CD4-positive, CD25-positive, alpha-beta regulatory T cell (primary cell): ENCODE measurements at regions not wholly inside any gene's neighbourhood (a gene's known extent, or its start where the extent isn't known, plus 50 kb on each side); places are given as distances from the start of the nearest gene placed in this dataset.

ENCODE experiments used
- ATAC-seq, 2 donors: fragments of 150-1000 bp; cut with Tn5 transposase; one replicate each; pipeline ENCODE4 v1.10.0; 2021; ENCODE audit warnings: low read depth in 2 of 2, moderate number of reproducible peaks in 2 of 2, moderate library complexity in 1 of 2
- DNase-seq, 3 donors: peaks; one replicate each; pipeline versions ENCODE4 v3.0.0 to v3.0.0-alpha.2; 2012 to 2022; ENCODE audit warnings: mixed read lengths in 1 of 3
- H3K27ac ChIP-seq: one replicate; pipeline ENCODE4 v1.7.0; 2013; ENCODE audit warnings: mild to moderate bottlenecking, low read length; ENCODE audit not compliant: insufficient read depth, poor library complexity, severe bottlenecking
- H3K27me3 ChIP-seq: one replicate; pipeline ENCODE4 v1.7.0; 2013; ENCODE audit warnings: low read length; ENCODE audit not compliant: control insufficient read depth, insufficient read depth
- H3K36me3 ChIP-seq: one replicate; pipeline ENCODE4 v1.7.0; 2013; ENCODE audit warnings: mild to moderate bottlenecking, low read length, moderate library complexity; ENCODE audit not compliant: control insufficient read depth, insufficient read depth
- H3K4me1 ChIP-seq: 2 replicates; pipeline ENCODE4 v1.7.0; 2013; ENCODE audit warnings: mild to moderate bottlenecking, low read length; ENCODE audit not compliant: insufficient read depth, control insufficient read depth, poor library complexity, severe bottlenecking
- H3K4me3 ChIP-seq: one replicate; pipeline ENCODE4 v1.7.0; 2013; ENCODE audit warnings: low read depth, mild to moderate bottlenecking, low read length, moderate library complexity
- H3K9me3 ChIP-seq, 2 experiments: 1 replicate in 1 of 2; 2 replicates in 1 of 2; pipeline ENCODE4 v1.7.0; 2013; ENCODE audit warnings: low read length in 2 of 2, mild to moderate bottlenecking in 1 of 2, moderate library complexity in 1 of 2; ENCODE audit not compliant: control insufficient read depth in 2 of 2
- H3K27ac Mint-ChIP-seq, 3 donors: one replicate each; pipeline ENCODE4 v1.8.0; 2020 to 2022; ENCODE audit warnings: mild to moderate bottlenecking in 3 of 3, mixed read lengths in 3 of 3, moderate library complexity in 2 of 3
- H3K27me3 Mint-ChIP-seq: one replicate; pipeline ENCODE4 v1.8.0; 2022; ENCODE audit warnings: mild to moderate bottlenecking, mixed read lengths
- H3K36me3 Mint-ChIP-seq: one replicate; pipeline ENCODE4 v1.8.0; 2020; ENCODE audit warnings: mixed read lengths
- H3K4me1 Mint-ChIP-seq, 4 donors: one replicate each; pipeline ENCODE4 v1.8.0; 2020 to 2022; ENCODE audit warnings: mixed read lengths in 4 of 4, mild to moderate bottlenecking in 1 of 4
- H3K4me3 Mint-ChIP-seq, 4 donors: one replicate each; pipeline ENCODE4 v1.8.0; 2020 to 2022; ENCODE audit warnings: mild to moderate bottlenecking in 4 of 4, mixed read lengths in 4 of 4, moderate library complexity in 3 of 4
- H3K9me3 Mint-ChIP-seq, 7 donors: one replicate each; pipeline ENCODE4 v1.8.0; 2020 to 2022; ENCODE audit warnings: mixed read lengths in 7 of 7, mild to moderate bottlenecking in 3 of 7, moderate library complexity in 2 of 7

DNA sequence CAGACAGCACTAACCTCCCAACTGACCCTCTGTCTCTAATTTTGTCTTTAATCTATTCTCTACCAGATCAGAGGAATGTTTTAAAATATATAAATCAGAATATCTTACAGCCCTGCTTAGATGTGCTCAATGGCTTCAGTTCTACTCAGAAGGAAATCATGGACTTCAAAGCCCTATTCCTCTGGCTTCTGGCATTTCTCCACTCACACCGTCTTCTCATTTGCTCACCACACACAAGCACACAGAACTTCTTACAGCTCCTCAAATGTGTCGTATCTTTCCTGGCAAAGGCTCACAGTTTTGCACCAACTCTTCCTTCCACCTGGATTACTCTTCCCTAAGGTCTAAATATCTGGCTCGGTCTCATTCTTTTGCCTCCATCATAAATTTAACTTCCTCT is 71.6 kb upstream of the NUDT7 start:
- H3K27ac Mint-ChIP-seq: no peak overlapping the region
- Histone ChIP-seq H3K36me3 (no peaks in the 10 kb centered on the region), H3K4me1 (no peaks in the 10 kb centered on the region), H3K27me3 (no peaks in the 10 kb centered on the region), H3K9me3 (no peaks in the 10 kb centered on the region), H3K27ac (no peak overlapping the region), H3K4me3 (no peak overlapping the region)
- no peak overlapping the region for H3K4me3 Mint-ChIP-seq
- ATAC-seq: no peak
- DNase-seq: no peak
- H3K4me1 Mint-ChIP-seq: no peaks in the 10 kb centered on the region
- H3K9me3 Mint-ChIP-seq: peaks cover 0 to 4% (median 0%) of the 10 kb centered on the region in 7 donors
- no peaks in the 10 kb centered on the region for H3K36me3 Mint-ChIP-seq
- H3K27me3 Mint-ChIP-seq: no peaks in the 10 kb centered on the region

DNA sequence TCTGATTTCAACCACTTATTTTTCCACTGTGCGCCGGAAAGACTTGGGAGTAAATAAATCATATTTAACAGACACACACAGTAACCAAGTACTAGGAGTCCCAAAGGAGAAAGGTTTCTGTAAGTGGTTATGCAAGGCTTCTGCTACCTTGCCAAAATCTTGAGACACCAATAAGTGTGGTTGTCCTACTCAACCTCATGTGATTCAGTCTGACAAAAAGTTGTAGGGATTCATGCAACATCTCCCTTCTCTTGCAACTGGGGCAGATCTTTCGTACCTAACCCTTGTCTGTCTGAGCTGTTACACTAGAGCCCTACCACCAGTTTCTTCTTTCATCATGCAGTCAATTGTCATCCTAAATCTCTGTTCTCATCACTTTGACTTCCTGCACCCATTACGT is 69.9 kb upstream of the NUDT7 start:
- Histone ChIP-seq H3K27ac (no peak overlapping the region), H3K4me1 (no peaks in the 10 kb centered on the region), H3K4me3 (no peak overlapping the region), H3K9me3 (no peaks in the 10 kb centered on the region), H3K27me3 (no peaks in the 10 kb centered on the region), H3K36me3 (no peaks in the 10 kb centered on the region)
- Mint-ChIP-seq H3K4me1 (no peaks in the 10 kb centered on the region), H3K27me3 (no peaks in the 10 kb centered on the region), H3K9me3 (peaks cover 0 to 4% (median 0%) of the 10 kb centered on the region in 7 donors), H3K4me3 (no peak overlapping the region), H3K36me3 (no peaks in the 10 kb centered on the region), H3K27ac (no peak overlapping the region)
- ATAC-seq (no peak), DNase-seq (no peak)

DNA sequence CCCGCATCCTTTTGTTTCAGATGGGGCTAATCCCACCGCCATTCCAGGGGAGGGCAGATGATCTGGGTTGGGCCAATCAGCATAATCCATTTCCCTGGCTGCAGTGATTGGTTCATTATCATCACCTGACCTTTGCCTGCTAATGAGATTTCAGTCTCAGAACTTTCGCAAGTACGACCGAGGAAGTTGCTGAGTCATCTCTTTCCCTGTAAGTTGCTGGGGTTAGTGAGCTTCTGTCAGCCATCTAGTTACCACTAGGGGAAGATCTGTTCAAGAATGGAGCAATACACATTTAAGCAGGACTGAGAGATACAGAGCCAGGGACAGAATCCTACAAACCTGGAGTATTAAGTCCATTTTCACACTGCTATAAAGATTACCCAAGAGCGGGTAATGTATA is 65.3 kb upstream of the NUDT7 start:
- Mint-ChIP-seq H3K4me3 (no peak overlapping the region), H3K27me3 (no peaks in the 10 kb centered on the region), H3K27ac (no peak overlapping the region), H3K4me1 (no peaks in the 10 kb centered on the region), H3K9me3 (peaks cover 0 to 2% (median 0%) of the 10 kb centered on the region in 7 donors), H3K36me3 (no peaks in the 10 kb centered on the region)
- no peak for ATAC-seq
- Histone ChIP-seq H3K27ac (no peak overlapping the region), H3K9me3 (no peaks in the 10 kb centered on the region), H3K27me3 (no peaks in the 10 kb centered on the region), H3K36me3 (no peaks in the 10 kb centered on the region), H3K4me3 (no peak overlapping the region), H3K4me1 (no peaks in the 10 kb centered on the region)
- peak in 1 of 3 donors; percentile 10 for DNase-seq

DNA sequence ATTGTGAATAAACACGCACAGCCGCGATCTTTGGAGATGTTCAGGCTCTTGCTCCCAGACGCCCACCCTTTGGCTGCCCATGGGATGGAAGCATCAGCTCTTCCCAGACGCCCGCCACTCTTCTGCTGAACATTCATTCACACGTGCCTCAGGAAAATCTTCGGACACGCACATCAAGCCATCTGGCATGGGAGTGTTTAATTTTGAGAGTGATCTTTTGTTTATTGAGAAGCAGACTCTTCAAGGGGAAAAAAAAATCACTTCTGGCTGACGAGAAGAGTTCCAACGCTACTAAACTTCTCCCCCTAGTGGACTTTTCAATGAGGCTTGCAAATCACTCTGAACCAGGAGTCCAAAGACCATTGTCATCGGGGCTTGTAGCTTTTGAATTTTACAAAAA is 62.0 kb upstream of the NUDT7 start:
- no peaks in the 10 kb centered on the region for H3K27me3 Mint-ChIP-seq
- no peak overlapping the region for H3K27ac Mint-ChIP-seq
- no peaks in the 10 kb centered on the region for H3K4me1 Mint-ChIP-seq
- DNase-seq (no peak), ATAC-seq (no peak)
- no peaks in the 10 kb centered on the region for H3K36me3 Mint-ChIP-seq
- Histone ChIP-seq H3K27ac (no peak overlapping the region), H3K9me3 (no peaks in the 10 kb centered on the region), H3K36me3 (no peaks in the 10 kb centered on the region), H3K4me1 (no peaks in the 10 kb centered on the region), H3K27me3 (no peaks in the 10 kb centered on the region), H3K4me3 (no peak overlapping the region)
- peaks cover 0 to 12% (median 4%) of the 10 kb centered on the region in 7 donors for H3K9me3 Mint-ChIP-seq
- no peak overlapping the region for H3K4me3 Mint-ChIP-seq

DNA sequence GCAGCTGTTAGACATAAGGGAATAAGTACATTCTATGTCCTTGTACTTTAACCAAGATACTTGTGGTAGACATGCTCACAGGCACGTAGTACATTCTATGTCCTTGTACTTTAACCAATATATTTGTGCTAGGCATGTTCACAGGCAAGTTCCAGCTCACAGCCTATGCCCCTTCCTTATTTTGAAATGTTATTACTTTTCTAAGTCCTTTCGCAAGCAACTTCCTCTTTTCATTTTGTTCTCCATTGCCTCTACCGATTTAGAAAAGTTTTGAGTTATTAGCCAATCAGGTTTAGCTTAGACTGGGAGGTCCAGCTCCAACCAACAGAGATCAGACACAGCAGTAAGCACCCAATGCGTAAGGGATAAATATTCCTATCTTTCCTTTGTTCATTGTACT is 60.1 kb upstream of the NUDT7 start:
- H3K27ac Mint-ChIP-seq: no peak overlapping the region
- no peak for ATAC-seq
- DNase-seq: no peak
- peaks cover 0 to 12% (median 4%) of the 10 kb centered on the region in 7 donors for H3K9me3 Mint-ChIP-seq
- H3K36me3 Mint-ChIP-seq: no peaks in the 10 kb centered on the region
- H3K4me1 Mint-ChIP-seq: no peaks in the 10 kb centered on the region
- H3K27me3 Mint-ChIP-seq: no peaks in the 10 kb centered on the region
- H3K27ac ChIP-seq: no peak overlapping the region
- no peak overlapping the region for H3K4me3 ChIP-seq
- no peak overlapping the region for H3K4me3 Mint-ChIP-seq
- no peaks in the 10 kb centered on the region for H3K4me1 ChIP-seq
- H3K9me3 ChIP-seq: no peaks in the 10 kb centered on the region
- no peaks in the 10 kb centered on the region for H3K27me3 ChIP-seq
- H3K36me3 ChIP-seq: no peaks in the 10 kb centered on the region

DNA sequence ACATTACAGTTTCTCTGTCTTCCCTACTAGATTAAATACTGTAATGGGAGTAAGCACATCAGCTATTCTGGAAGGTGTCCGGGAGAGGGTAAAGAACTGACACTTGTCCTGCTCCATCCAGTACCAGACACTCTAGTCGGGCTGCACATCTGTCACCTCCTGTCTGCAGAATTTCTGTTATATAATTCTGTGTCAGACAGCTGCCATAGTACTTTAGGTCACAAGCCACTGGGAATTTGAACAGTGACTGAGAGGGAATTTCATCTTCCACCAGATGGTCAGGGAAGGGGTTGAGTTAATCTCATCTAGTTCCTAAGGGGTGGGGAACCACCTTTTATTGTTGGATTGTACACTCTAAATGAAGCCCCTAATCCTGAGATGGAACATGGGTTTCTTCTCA is 58.6 kb upstream of the NUDT7 start:
- H3K27me3 Mint-ChIP-seq: no peaks in the 10 kb centered on the region
- H3K36me3 ChIP-seq: no peaks in the 10 kb centered on the region
- no peak overlapping the region for H3K27ac Mint-ChIP-seq

DNA sequence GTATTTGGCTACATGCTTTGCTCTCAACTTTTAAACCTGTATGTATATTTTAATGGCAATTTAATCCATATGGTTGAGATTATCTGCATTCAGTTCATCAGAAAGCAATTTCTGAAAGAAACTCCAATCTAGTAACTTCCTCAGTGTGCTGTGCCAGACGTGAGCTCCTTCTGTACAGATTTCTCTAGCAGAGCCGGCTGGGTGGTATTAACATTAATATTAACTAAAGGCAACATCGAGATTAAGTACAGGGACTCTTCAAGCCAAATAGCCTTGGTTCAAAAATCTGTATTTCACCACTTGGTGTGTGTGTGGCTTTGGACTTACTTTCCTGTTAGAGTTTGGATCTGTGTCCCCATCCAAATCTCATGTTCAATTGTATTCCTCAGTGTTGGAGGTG is 55.5 kb upstream of the NUDT7 start:
- H3K36me3 ChIP-seq: no peaks in the 10 kb centered on the region
- ATAC-seq: no peak
- no peaks in the 10 kb centered on the region for H3K9me3 ChIP-seq
- no peak overlapping the region for H3K4me3 Mint-ChIP-seq
- H3K4me1 Mint-ChIP-seq: no peaks in the 10 kb centered on the region
- no peaks in the 10 kb centered on the region for H3K36me3 Mint-ChIP-seq
- H3K27me3 ChIP-seq: no peaks in the 10 kb centered on the region
- DNase-seq: no peak
- no peaks in the 10 kb centered on the region for H3K27me3 Mint-ChIP-seq
- H3K9me3 Mint-ChIP-seq: peaks cover 0 to 12% (median 2%) of the 10 kb centered on the region in 7 donors
- H3K4me1 ChIP-seq: no peaks in the 10 kb centered on the region
- H3K27ac Mint-ChIP-seq: no peak overlapping the region
- H3K27ac ChIP-seq: no peak overlapping the region
- H3K4me3 ChIP-seq: no peak overlapping the region

More for the DNA sequence above, 58.6 kb upstream of the NUDT7 start:
- no peaks in the 10 kb centered on the region for H3K4me1 ChIP-seq
- H3K9me3 Mint-ChIP-seq: peaks cover 0 to 12% (median 2%) of the 10 kb centered on the region in 7 donors
- ATAC-seq: no peak
- DNase-seq: no peak
- H3K27me3 ChIP-seq: no peaks in the 10 kb centered on the region
- no peaks in the 10 kb centered on the region for H3K9me3 ChIP-seq
- no peaks in the 10 kb centered on the region for H3K36me3 Mint-ChIP-seq
- H3K4me3 ChIP-seq: no peak overlapping the region
- H3K4me1 Mint-ChIP-seq: no peaks in the 10 kb centered on the region
- H3K27ac ChIP-seq: no peak overlapping the region
- no peak overlapping the region for H3K4me3 Mint-ChIP-seq

DNA sequence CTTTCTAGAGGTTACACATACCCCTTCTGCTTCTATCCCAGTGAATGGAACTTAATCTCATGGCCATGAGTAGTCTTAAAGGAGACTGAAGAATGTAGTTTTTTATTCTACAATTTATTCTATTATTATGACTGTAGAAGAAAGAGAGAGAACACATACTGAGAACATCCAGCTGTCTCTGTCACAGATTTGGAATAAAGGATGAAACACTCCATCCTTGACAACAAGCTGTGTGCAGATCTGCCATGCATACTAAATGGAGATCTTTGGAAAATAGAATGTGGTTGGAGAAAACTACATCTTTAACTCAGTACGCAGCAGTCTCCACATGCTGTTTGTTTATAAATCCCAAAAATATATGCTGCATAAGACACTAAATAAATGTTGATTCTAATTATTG is 54.1 kb upstream of the NUDT7 start:
- no peaks in the 10 kb centered on the region for H3K36me3 Mint-ChIP-seq

More for the DNA sequence above, 54.1 kb upstream of the NUDT7 start:
- Mint-ChIP-seq H3K9me3 (peaks cover 0 to 6% (median 0%) of the 10 kb centered on the region in 7 donors), H3K4me3 (no peak overlapping the region), H3K4me1 (no peaks in the 10 kb centered on the region), H3K27ac (no peak overlapping the region), H3K27me3 (no peaks in the 10 kb centered on the region)
- Histone ChIP-seq H3K27me3 (no peaks in the 10 kb centered on the region), H3K9me3 (no peaks in the 10 kb centered on the region), H3K36me3 (no peaks in the 10 kb centered on the region), H3K4me3 (no peak overlapping the region), H3K27ac (no peak overlapping the region), H3K4me1 (no peaks in the 10 kb centered on the region)
- no peak for ATAC-seq
- DNase-seq: no peak
